ENCODE measurements at regions not wholly inside any gene's neighbourhood (a gene's known extent, or its start where the extent isn't known, plus 50 kb on each side); places are given as distances from the start of the nearest gene placed in this dataset.

GRCh38 chr3:177826253-177826652 lies 629.0 kb upstream of the TBL1XR1 start:
- H3K4me1 ChIP-seq, result peaks cover 0 to 10% (median 5%) of the 10 kb centered on the region in 3 donors
- FAIRE-seq (no peak), DNase-seq (no peak), ATAC-seq (no peak)
- no peaks in the 10 kb centered on the region for H3K9me3 ChIP-seq
- intact Hi-C loops (cut with DNase I), result no loop called here
- no peaks in the 10 kb centered on the region for H3K36me3 ChIP-seq
- TF ChIP-seq CTCF (IDR thresholded peaks at IDR 0.05), result no peak
- no peak overlapping the region for H3K27ac ChIP-seq
- WGBS, 2 donors, result 90 to 96% methylated on average over 10 of the region's 10 CpGs
- no peaks in the 10 kb centered on the region for H3K27me3 ChIP-seq
- no peak overlapping the region for H3K4me3 ChIP-seq

GRCh38 chr3:177827511-177828207 lies 630.4 kb upstream of the TBL1XR1 start:
- Histone ChIP-seq H3K36me3 (no peaks in the 10 kb centered on the region), H3K27me3 (no peaks in the 10 kb centered on the region), H3K4me1 (peaks cover 0 to 8% (median 3%) of the 10 kb centered on the region in 3 donors), H3K4me3 (no peak overlapping the region), H3K27ac (peak overlapping the region in 3 of 4 donors; percentile 19 to 61 (median 61)), H3K9me3 (no peaks in the 10 kb centered on the region)
- TF ChIP-seq CTCF (IDR thresholded peaks at IDR 0.05), result no peak
- 43 to 50% methylated on average over 5 of the region's 5 CpGs for WGBS, 2 donors
- peak; percentile 79 to 82 (median 80) for ATAC-seq
- DNase-seq, result peak in 1 of 6 donors; percentile 31
- FAIRE-seq, result no peak
- intact Hi-C loops (cut with DNase I), result no loop called here

GRCh38 chr3:177828208-177828565 lies 630.9 kb upstream of the TBL1XR1 start:
- FAIRE-seq (no peak), ATAC-seq (no peak), DNase-seq (no peak)
- Histone ChIP-seq H3K36me3 (no peaks in the 10 kb centered on the region), H3K9me3 (no peaks in the 10 kb centered on the region), H3K27ac (peak overlapping the region in 3 of 4 donors; percentile 19 to 61 (median 61)), H3K4me3 (no peak overlapping the region), H3K4me1 (peaks cover 0 to 12% (median 0%) of the 10 kb centered on the region in 3 donors), H3K27me3 (no peaks in the 10 kb centered on the region)
- no peak for TF ChIP-seq CTCF (IDR thresholded peaks at IDR 0.05)
- WGBS, 2 donors, result 63 to 74% methylated on average over 1 of the region's 1 CpG
- intact Hi-C loops (cut with DNase I), result no loop called here

- no peak for FAIRE-seq
- H3K4me1 ChIP-seq, result peaks cover 0 to 8% (median 0%) of the 10 kb centered on the region in 3 donors
- H3K9me3 ChIP-seq, result no peaks in the 10 kb centered on the region
- no peaks in the 10 kb centered on the region for H3K36me3 ChIP-seq
- no peak for DNase-seq
- intact Hi-C loops (cut with DNase I), result no loop called here
- no peak for TF ChIP-seq CTCF (IDR thresholded peaks at IDR 0.05)
- H3K27ac ChIP-seq, result no peak overlapping the region
- peak in 2 of 4 donors; percentile 26 to 29 for ATAC-seq
- H3K4me3 ChIP-seq, result no peak overlapping the region
- H3K27me3 ChIP-seq, result no peaks in the 10 kb centered on the region
- WGBS, 2 donors, result 46 to 51% methylated on average over 3 of the region's 3 CpGs
Measured at GRCh38 chr3:177830411-177830849, 633.1 kb upstream of the TBL1XR1 start.

GRCh38 chr3:177831361-177831760 lies 634.1 kb upstream of the TBL1XR1 start:
- peaks cover 0 to 12% (median 2%) of the 10 kb centered on the region in 3 donors for H3K4me1 ChIP-seq
- H3K4me3 ChIP-seq, result no peak overlapping the region
- DNase-seq (no peak), ATAC-seq (no peak), FAIRE-seq (no peak)
- TF ChIP-seq CTCF (IDR thresholded peaks at IDR 0.05), result no peak
- H3K27ac ChIP-seq, result no peak overlapping the region
- no peaks in the 10 kb centered on the region for H3K36me3 ChIP-seq
- 81 to 93% methylated on average over 4 of the region's 4 CpGs for WGBS, 2 donors
- H3K9me3 ChIP-seq, result no peaks in the 10 kb centered on the region
- intact Hi-C loops (cut with DNase I), result no loop called here
- no peaks in the 10 kb centered on the region for H3K27me3 ChIP-seq

Measured in pancreas (tissue), 10 donors.